Omental fat pad (tissue), 3 donors: ENCODE measurements at regions not wholly inside any gene's neighbourhood (a gene's known extent, or its start where the extent isn't known, plus 50 kb on each side); places are given as distances from the start of the nearest gene placed in this dataset.

ENCODE experiments used
- ATAC-seq: fragments of 150-250 bp; one replicate; pipeline ENCODE4 v1.9.1; 2016; ENCODE audit warnings: mild to moderate bottlenecking, moderate library complexity; ENCODE audit not compliant: low FRiP score
- DNase-seq: peaks from one replicate; pipeline ENCODE4 v3.0.0-alpha.2; 2019; ENCODE audit warnings: low spot score
- CTCF ChIP-seq, 3 donors: fragments of 450-650 bp; IDR thresholded peaks; one replicate each; pipeline ENCODE4 v1.5.1; 2016 to 2017; ENCODE audit warnings: antibody characterized with exemption in 3 of 3, mild to moderate bottlenecking in 3 of 3, moderate library complexity in 2 of 3

DNA sequence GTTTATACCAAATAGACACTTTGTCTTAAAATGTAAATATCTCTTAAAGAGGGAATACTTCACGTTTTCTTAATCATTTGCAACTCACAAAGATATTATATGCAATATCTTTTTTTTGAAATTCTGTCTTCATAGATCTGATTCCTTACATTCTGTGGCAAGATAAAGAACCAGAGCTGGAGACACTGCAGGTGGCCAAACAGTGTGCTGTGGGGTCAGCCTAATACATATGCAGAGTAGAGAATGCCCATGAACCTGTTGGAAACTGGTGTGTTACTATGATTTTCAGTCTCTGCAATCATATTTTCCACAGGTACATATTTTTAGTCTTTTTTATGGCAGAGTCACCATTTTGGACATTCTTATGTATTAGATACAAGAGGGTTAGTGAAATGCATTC, 229.6 kb upstream of the CHST9 start:
- ATAC-seq (no peak), DNase-seq (no peak)
- TF ChIP-seq CTCF (IDR thresholded peaks at IDR 0.05): no peak

DNA sequence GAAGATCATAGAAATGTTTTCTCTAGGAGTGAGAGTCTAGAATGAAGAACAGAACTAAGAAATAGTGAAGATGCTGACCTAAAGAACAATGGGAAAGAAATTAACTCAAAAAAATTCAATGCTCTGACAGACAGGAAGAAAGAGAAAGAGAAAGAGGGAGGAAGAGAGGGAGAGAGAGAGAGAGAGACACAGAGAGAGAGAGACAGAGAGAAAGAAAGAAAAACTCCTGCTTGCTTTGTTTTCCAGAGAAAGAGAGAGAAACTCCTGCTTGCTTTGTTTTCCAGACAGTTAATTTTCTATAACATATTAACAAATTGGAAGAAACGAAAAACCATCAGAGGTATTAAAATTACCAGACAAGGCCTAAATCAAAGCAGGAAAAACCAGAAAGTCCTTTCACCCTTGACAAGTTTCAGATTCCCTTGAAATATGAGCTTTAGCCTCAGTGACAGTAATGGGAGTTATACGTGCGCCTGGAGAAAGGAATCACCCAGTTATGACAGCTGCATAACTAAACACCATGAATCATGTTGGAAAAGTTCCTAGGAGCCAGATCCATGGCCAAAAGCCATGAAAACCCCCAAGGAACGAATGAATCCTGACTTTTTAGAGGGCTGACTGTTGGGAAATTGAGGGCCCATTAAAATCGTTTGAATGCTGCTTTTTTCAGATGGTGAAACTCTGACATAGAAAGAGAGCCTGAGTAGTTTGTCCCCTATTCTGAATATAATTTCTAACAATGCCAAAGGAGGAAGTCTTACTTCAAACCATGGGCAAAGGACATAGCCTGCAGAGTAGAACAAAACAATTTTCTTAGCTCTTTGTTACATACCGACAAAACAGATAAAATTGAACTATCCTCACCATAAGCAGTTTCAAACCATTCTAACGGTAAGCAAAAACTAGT, 228.6 kb upstream of the CHST9 start:
- peak; percentile 84 for ATAC-seq
- DNase-seq: no peak
- TF ChIP-seq CTCF (IDR thresholded peaks at IDR 0.05): no peak

- TF ChIP-seq CTCF (IDR thresholded peaks at IDR 0.05): no peak
- no peak for ATAC-seq
- DNase-seq: no peak
Observed at GRCh38 chr18:27412556-27412955, 227.4 kb upstream of the CHST9 start.

- ATAC-seq (no peak), DNase-seq (no peak)
- no peak for TF ChIP-seq CTCF (IDR thresholded peaks at IDR 0.05)
Observed at GRCh38 chr18:27411911-27412310, 226.8 kb upstream of the CHST9 start.

GRCh38 chr18:27411013-27411412, 225.9 kb upstream of the CHST9 start:
- ATAC-seq: no peak
- no peak for TF ChIP-seq CTCF (IDR thresholded peaks at IDR 0.05)
- no peak for DNase-seq

GRCh38 chr18:27404855-27405254, 219.7 kb upstream of the CHST9 start:
- no peak for TF ChIP-seq CTCF (IDR thresholded peaks at IDR 0.05)
- DNase-seq (no peak), ATAC-seq (no peak)

- ATAC-seq: no peak
- TF ChIP-seq CTCF (IDR thresholded peaks at IDR 0.05): no peak
- DNase-seq: no peak
Observed at GRCh38 chr18:27400001-27400400, 214.9 kb upstream of the CHST9 start.
